ENCODE measurements at regions not wholly inside any gene's neighbourhood (a gene's known extent, or its start where the extent isn't known, plus 50 kb on each side); places are given as distances from the start of the nearest gene placed in this dataset.

- intact Hi-C loops (cut with micrococcal nuclease): no loop called here
- no peak for DNase-seq
- H3K27me3 Mint-ChIP-seq (ENCODE audit: low read depth): no peaks in the 10 kb centered on the region
- H3K36me3 Mint-ChIP-seq (ENCODE audit: low read depth): no peaks in the 10 kb centered on the region
- peaks cover 18% of the 10 kb centered on the region for H3K9me3 Mint-ChIP-seq
- H3K4me3 Mint-ChIP-seq: no peak overlapping the region
- CTCF ChIA-PET: no interaction called here
- H3K4me1 Mint-ChIP-seq (ENCODE audit: low read depth): no peaks in the 10 kb centered on the region
- no peak overlapping the region for H3K27ac Mint-ChIP-seq
These were observed 119.9 kb upstream of the ELAVL2 start for GRCh38 chr9:23945897-23946296.

GRCh38 chr9:23941051-23941450, 115.0 kb upstream of the ELAVL2 start:
- no peak overlapping the region for H3K27ac Mint-ChIP-seq
- H3K27me3 Mint-ChIP-seq (ENCODE audit: low read depth): no peaks in the 10 kb centered on the region
- H3K4me3 Mint-ChIP-seq: no peak overlapping the region
- intact Hi-C loops (cut with micrococcal nuclease): no loop called here
- CTCF ChIA-PET: no interaction called here
- no peak for DNase-seq
- no peaks in the 10 kb centered on the region for H3K4me1 Mint-ChIP-seq (ENCODE audit: low read depth)
- no peaks in the 10 kb centered on the region for H3K36me3 Mint-ChIP-seq (ENCODE audit: low read depth)
- peaks cover 14% of the 10 kb centered on the region for H3K9me3 Mint-ChIP-seq

GRCh38 chr9:23938908-23939307, 112.9 kb upstream of the ELAVL2 start:
- no peaks in the 10 kb centered on the region for H3K4me1 Mint-ChIP-seq (ENCODE audit: low read depth)
- H3K9me3 Mint-ChIP-seq: peaks cover 12% of the 10 kb centered on the region
- H3K27me3 Mint-ChIP-seq (ENCODE audit: low read depth): no peaks in the 10 kb centered on the region
- no peak overlapping the region for H3K27ac Mint-ChIP-seq
- no peak for DNase-seq
- CTCF ChIA-PET: no interaction called here
- no peak overlapping the region for H3K4me3 Mint-ChIP-seq
- intact Hi-C loops (cut with micrococcal nuclease): no loop called here
- no peaks in the 10 kb centered on the region for H3K36me3 Mint-ChIP-seq (ENCODE audit: low read depth)

GRCh38 chr9:23934291-23934906, 108.4 kb upstream of the ELAVL2 start:
- Mint-ChIP-seq H3K27ac (no peak overlapping the region), H3K4me1 (ENCODE audit: low read depth) (no peaks in the 10 kb centered on the region), H3K36me3 (ENCODE audit: low read depth) (no peaks in the 10 kb centered on the region), H3K27me3 (ENCODE audit: low read depth) (no peaks in the 10 kb centered on the region), H3K9me3 (no peaks in the 10 kb centered on the region), H3K4me3 (no peak overlapping the region)
- DNase-seq: no peak
- intact Hi-C loops (cut with micrococcal nuclease): no loop called here
- CTCF ChIA-PET: no interaction called here

- Mint-ChIP-seq H3K4me3 (no peak overlapping the region), H3K4me1 (ENCODE audit: low read depth) (no peaks in the 10 kb centered on the region), H3K36me3 (ENCODE audit: low read depth) (no peaks in the 10 kb centered on the region), H3K27me3 (ENCODE audit: low read depth) (no peaks in the 10 kb centered on the region), H3K9me3 (peaks cover under 1% of the 10 kb centered on the region), H3K27ac (no peak overlapping the region)
- intact Hi-C loops (cut with micrococcal nuclease): no loop called here
- no peak for DNase-seq
- CTCF ChIA-PET: no interaction called here
These were observed 107.3 kb upstream of the ELAVL2 start for GRCh38 chr9:23933348-23933747.

- H3K27me3 Mint-ChIP-seq (ENCODE audit: low read depth): no peaks in the 10 kb centered on the region
- CTCF ChIA-PET: no interaction called here
- no peaks in the 10 kb centered on the region for H3K4me1 Mint-ChIP-seq (ENCODE audit: low read depth)
- no peak overlapping the region for H3K27ac Mint-ChIP-seq
- peaks cover 5% of the 10 kb centered on the region for H3K9me3 Mint-ChIP-seq
- H3K4me3 Mint-ChIP-seq: no peak overlapping the region
- intact Hi-C loops (cut with micrococcal nuclease): no loop called here
- DNase-seq: no peak
- H3K36me3 Mint-ChIP-seq (ENCODE audit: low read depth): no peaks in the 10 kb centered on the region
These were observed 100.3 kb upstream of the ELAVL2 start for GRCh38 chr9:23926368-23926767.

GRCh38 chr9:23914431-23915003, 88.5 kb upstream of the ELAVL2 start:
- H3K4me1 Mint-ChIP-seq (ENCODE audit: low read depth): no peaks in the 10 kb centered on the region
- no peaks in the 10 kb centered on the region for H3K27me3 Mint-ChIP-seq (ENCODE audit: low read depth)
- peaks cover 18% of the 10 kb centered on the region for H3K9me3 Mint-ChIP-seq
- CTCF ChIA-PET: no interaction called here
- no peak overlapping the region for H3K4me3 Mint-ChIP-seq
- no peaks in the 10 kb centered on the region for H3K36me3 Mint-ChIP-seq (ENCODE audit: low read depth)
- intact Hi-C loops (cut with micrococcal nuclease): no loop called here
- no peak for DNase-seq
- no peak overlapping the region for H3K27ac Mint-ChIP-seq

- H3K36me3 Mint-ChIP-seq (ENCODE audit: low read depth): peaks cover 1% of the 10 kb centered on the region
- intact Hi-C loops (cut with micrococcal nuclease): no loop called here
- CTCF ChIA-PET: no interaction called here
These were observed 81.3 kb upstream of the ELAVL2 start for GRCh38 chr9:23907343-23907742.

GRCh38 chr9:23887781-23888180, 61.7 kb upstream of the ELAVL2 start:
- intact Hi-C loops (cut with micrococcal nuclease): no loop called here
- CTCF ChIA-PET: no interaction called here
- no peaks in the 10 kb centered on the region for H3K27me3 Mint-ChIP-seq (ENCODE audit: low read depth)
- no peak overlapping the region for H3K4me3 Mint-ChIP-seq
- no peak for DNase-seq
- H3K27ac Mint-ChIP-seq: no peak overlapping the region
- H3K36me3 Mint-ChIP-seq (ENCODE audit: low read depth): no peaks in the 10 kb centered on the region
- H3K4me1 Mint-ChIP-seq (ENCODE audit: low read depth): no peaks in the 10 kb centered on the region
- peaks cover 29% of the 10 kb centered on the region for H3K9me3 Mint-ChIP-seq

More at GRCh38 chr9:23907343-23907742, 81.3 kb upstream of the ELAVL2 start:
- Mint-ChIP-seq H3K27me3 (ENCODE audit: low read depth) (no peaks in the 10 kb centered on the region), H3K4me3 (no peak overlapping the region), H3K9me3 (peaks cover 12% of the 10 kb centered on the region), H3K4me1 (ENCODE audit: low read depth) (no peaks in the 10 kb centered on the region), H3K27ac (no peak overlapping the region)
- no peak for DNase-seq

All from activated naive CD4-positive, alpha-beta T cell treated with anti-CD3 and anti-CD28 coated beads for 36 hours (primary cell).